IMR-90 (cell line): ENCODE measurements at regions not wholly inside any gene's neighbourhood (a gene's known extent, or its start where the extent isn't known, plus 50 kb on each side); places are given as distances from the start of the nearest gene placed in this dataset.

ENCODE experiments used
- ATAC-seq: fragments of 200-7000 bp; cut with Tn5 transposase; 2 replicates; pipeline ENCODE4 v1.9.1; 2020; ENCODE audit warnings: low read depth, mild to moderate bottlenecking, moderate library complexity
- BruUV-seq: library from RNA; stranded (reverse); fragments of 400-500 nt; replicated peaks from 2 replicates; lab custom pipeline; 2021; lab: Mats Ljungman, UMichigan
- CTCF ChIA-PET: fragments of 300-600 bp; formaldehyde crosslinking; extraction: SDS; loops from one replicate; lab custom pipeline; 2021; ENCODE audit warnings: antibody characterized with exemption; lab: Yijun Ruan, JAX
- POLR2A ChIA-PET: fragments of 300-600 bp; sonication (Branson Sonifier 250); formaldehyde crosslinking; loops from one replicate; lab custom pipeline; 2022; ENCODE audit warnings: antibody characterized with exemption; ENCODE audit not compliant: unreplicated experiment; lab: Charles Lee
- DNase-seq: peaks from one replicate; pipeline ENCODE4 v3.0.0; 2013
- H2AFZ ChIP-seq: replicated peaks from 2 replicates; pipeline ENCODE3; 2013; ENCODE audit warnings: low read length, mild to moderate bottlenecking; ENCODE audit not compliant: poor library complexity
- H2AK5ac ChIP-seq: 2 replicates; pipeline ENCODE4 v1.6.1; 2013; ENCODE audit warnings: low read depth, low read length, inconsistent platforms
- H2AK9ac ChIP-seq: replicated peaks from 2 replicates; pipeline ENCODE3; 2013; ENCODE audit warnings: mild to moderate bottlenecking, low read depth, low read length, moderate library complexity; ENCODE audit not compliant: poor library complexity
- H2BK120ac ChIP-seq: 2 replicates; pipeline ENCODE4 v1.6.1; 2013; ENCODE audit warnings: low read depth, low read length, inconsistent platforms
- H2BK15ac ChIP-seq: 3 replicates; pipeline ENCODE4 v1.6.1; 2013; ENCODE audit warnings: low read depth, low read length, inconsistent platforms
- H2BK20ac ChIP-seq: 2 replicates; pipeline ENCODE4 v1.6.1; 2013; ENCODE audit warnings: low read depth, mild to moderate bottlenecking, inconsistent platforms, low read length, moderate library complexity
- H2BK5ac ChIP-seq: 2 replicates; pipeline ENCODE4 v1.6.1; 2013; ENCODE audit warnings: mild to moderate bottlenecking, low read depth, low read length, inconsistent platforms; ENCODE audit not compliant: poor library complexity, severe bottlenecking
- H3K14ac ChIP-seq: replicated peaks from 2 replicates; pipeline ENCODE4 v1.6.1; 2013; ENCODE audit warnings: low read depth, low read length, inconsistent platforms
- H3K18ac ChIP-seq: 2 replicates; pipeline ENCODE4 v1.6.1; 2013; ENCODE audit warnings: low read depth, low read length, control low read depth
- H3K23ac ChIP-seq: 2 replicates; pipeline ENCODE4 v1.6.1; 2013; ENCODE audit warnings: low read depth, low read length, inconsistent platforms
- H3K27ac ChIP-seq: 2 replicates; pipeline ENCODE4 v1.5.1; 2013; ENCODE audit warnings: mild to moderate bottlenecking, control low read depth, low read length; ENCODE audit not compliant: insufficient read depth
- H3K27me3 ChIP-seq: 2 replicates; pipeline ENCODE4 v1.6.1; 2013; ENCODE audit warnings: low read length; ENCODE audit not compliant: control insufficient read depth, insufficient read depth
- H3K36me3 ChIP-seq: 2 replicates; pipeline ENCODE4 v1.6.1; 2013; ENCODE audit warnings: low read length, mixed read lengths; ENCODE audit not compliant: control insufficient read depth, insufficient read depth
- H3K4ac ChIP-seq: 2 replicates; pipeline ENCODE4 v1.6.1; 2013; ENCODE audit warnings: low read depth, low read length, inconsistent platforms
- H3K4me1 ChIP-seq: 2 replicates; pipeline ENCODE4 v1.6.1; 2013; ENCODE audit warnings: low read length, mixed read lengths; ENCODE audit not compliant: control insufficient read depth, insufficient read depth
- H3K4me2 ChIP-seq: 2 replicates; pipeline ENCODE4 v1.6.1; 2013; ENCODE audit warnings: low read depth, mild to moderate bottlenecking, control low read depth, low read length, moderate library complexity
- H3K4me3 ChIP-seq: 2 replicates; pipeline ENCODE4 v1.5.1; 2013; ENCODE audit warnings: low read depth, mild to moderate bottlenecking, control low read depth, low read length, moderate library complexity; ENCODE audit not compliant: insufficient read depth
- H3K56ac ChIP-seq: 2 replicates; pipeline ENCODE4 v1.6.1; 2013; ENCODE audit warnings: low read length, inconsistent platforms; ENCODE audit not compliant: insufficient read depth; ENCODE audit errors: extremely low read depth
- H3K79me1 ChIP-seq, 2 experiments: 2 replicates each; pipeline ENCODE4 v1.6.1; 2013; ENCODE audit warnings: low read length in 2 of 2, inconsistent platforms in 1 of 2, low read depth in 1 of 2
- H3K9ac ChIP-seq: 2 replicates; pipeline ENCODE4 v1.6.1; 2013; ENCODE audit warnings: low read depth, low read length, control low read depth
- H3K9me1 ChIP-seq: 2 replicates; pipeline ENCODE4 v1.6.1; 2013; ENCODE audit warnings: low read length, inconsistent platforms; ENCODE audit not compliant: insufficient read depth
- H3K9me3 ChIP-seq: 2 replicates; pipeline ENCODE4 v1.6.1; 2013; ENCODE audit warnings: low read length; ENCODE audit not compliant: control insufficient read depth, insufficient read depth
- H4K20me1 ChIP-seq: 2 replicates; pipeline ENCODE4 v1.6.1; 2013; ENCODE audit warnings: low read length, inconsistent platforms; ENCODE audit not compliant: insufficient read depth
- H4K5ac ChIP-seq: 2 replicates; pipeline ENCODE4 v1.6.1; 2013; ENCODE audit warnings: mild to moderate bottlenecking, low read depth, low read length, control low read depth
- H4K8ac ChIP-seq, 2 experiments: 2 replicates each; pipeline ENCODE4 v1.6.1; 2013; ENCODE audit warnings: low read depth in 2 of 2, low read length in 2 of 2, control low read depth in 1 of 2, inconsistent platforms in 1 of 2
- H4K91ac ChIP-seq: 2 replicates; pipeline ENCODE4 v1.6.1; 2013; ENCODE audit warnings: low read depth, low read length, inconsistent platforms; ENCODE audit not compliant: insufficient read depth
- BHLHE40 ChIP-seq: fragments of 150-350 bp; IDR thresholded peaks from 2 replicates; pipeline ENCODE4 v1.6.1; 2016; ENCODE audit warnings: mild to moderate bottlenecking, low read depth, low read length
- CEBPB ChIP-seq: IDR thresholded peaks from 2 replicates; pipeline ENCODE4 v1.6.1; 2012; ENCODE audit warnings: low read depth, low read length, improper control_type of control experiment
- CHD1 ChIP-seq: IDR thresholded peaks from 2 replicates; pipeline ENCODE4 v1.6.1; 2012; ENCODE audit warnings: low read depth, low read length, improper control_type of control experiment
- FOS ChIP-seq: fragments of 150-350 bp; IDR thresholded peaks from 2 replicates; pipeline ENCODE4 v1.6.1; 2016; ENCODE audit warnings: low read depth, low read length
- MAFK ChIP-seq: IDR thresholded peaks from 2 replicates; pipeline ENCODE4 v1.6.1; 2012; ENCODE audit warnings: low read depth, low read length, improper control_type of control experiment
- MAZ ChIP-seq: IDR thresholded peaks from 2 replicates; pipeline ENCODE4 v1.6.1; 2012; ENCODE audit warnings: low read depth, mild to moderate bottlenecking, low read length, improper control_type of control experiment, moderate library complexity, borderline replicate concordance
- MXI1 ChIP-seq: IDR thresholded peaks from 2 replicates; pipeline ENCODE4 v1.6.1; 2012; ENCODE audit warnings: low read depth, mild to moderate bottlenecking, low read length, moderate library complexity, borderline replicate concordance
- NFE2L2 ChIP-seq: fragments of 150-350 bp; IDR thresholded peaks from 2 replicates; pipeline ENCODE4 v1.6.1; 2016; ENCODE audit warnings: low read depth, mild to moderate bottlenecking, low read length
- POLR2A ChIP-seq: IDR thresholded peaks from 2 replicates; pipeline ENCODE4 v1.6.1; 2012; ENCODE audit warnings: mild to moderate bottlenecking, low read depth, low read length
- RAD21 ChIP-seq: IDR thresholded peaks from 2 replicates; pipeline ENCODE4 v1.6.1; 2012; ENCODE audit warnings: low read length, improper control_type of control experiment
- RCOR1 ChIP-seq: IDR thresholded peaks from 2 replicates; pipeline ENCODE4 v1.6.1; 2012; ENCODE audit warnings: mild to moderate bottlenecking, low read length, improper control_type of control experiment; ENCODE audit not compliant: insufficient replicate concordance
- RFX5 ChIP-seq: IDR thresholded peaks from 2 replicates; pipeline ENCODE4 v1.8.0; 2012; ENCODE audit warnings: low read depth, mild to moderate bottlenecking, low read length, moderate library complexity
- SMC3 ChIP-seq: fragments of 150-350 bp; IDR thresholded peaks from 2 replicates; pipeline ENCODE4 v1.6.1; 2016; ENCODE audit warnings: low read depth, mild to moderate bottlenecking, antibody characterized with exemption, low read length, moderate library complexity
- WGBS, 2 experiments: methylation state at CpG; one replicate each; pipeline versions ENCODE4 v1.1.5 to v1.1.7; 2013; ENCODE audit warnings: missing lambda C conversion rate in 2 of 2; ENCODE audit not compliant: insufficient read length in 1 of 2; ENCODE audit errors: extremely low coverage in 2 of 2; 5-methylcytosine and 5-hydroxymethylcytosine counted together
- dilution Hi-C: fragments of 300-500 bp; cut with HindIII; formaldehyde crosslinking; loops from one replicate; pipeline ENCODE4 v1.14.3; 2018; ENCODE audit warnings: low sequenced_read_pairs; ENCODE audit not compliant: unreplicated experiment
- in situ Hi-C: fragments of 300-500 bp; cut with MboI; formaldehyde crosslinking; loops from 3 replicates; pipeline ENCODE4 v1.14.3; 2019; ENCODE audit warnings: low sequenced_read_pairs, inconsistent platforms, mixed read lengths
- intact Hi-C: fragments of 100-400 bp; cut with micrococcal nuclease; formaldehyde crosslinking; loops from 2 replicates; pipeline ENCODE4 v1.10.0; 2022
- TF ChIP-seq, protein P1 (sequence below): conservative IDR thresholded peaks from 2 replicates; pipeline ENCODE4 v1.5.1; 2012; ENCODE audit warnings: mild to moderate bottlenecking, low read depth, low read length, improper control_type of control experiment
- TF ChIP-seq, protein P2 (sequence below): fragments of 150-350 bp; IDR thresholded peaks from 2 replicates; pipeline ENCODE4 v1.6.1; 2017; ENCODE audit warnings: mild to moderate bottlenecking, antibody characterized with exemption, low read length, low read depth
- TF ChIP-seq, protein P3 (sequence below): fragments of 150-350 bp; IDR thresholded peaks from 2 replicates; pipeline ENCODE4 v1.6.1; 2016; ENCODE audit warnings: low read depth, mild to moderate bottlenecking, low read length, moderate library complexity, borderline replicate concordance

DNA sequence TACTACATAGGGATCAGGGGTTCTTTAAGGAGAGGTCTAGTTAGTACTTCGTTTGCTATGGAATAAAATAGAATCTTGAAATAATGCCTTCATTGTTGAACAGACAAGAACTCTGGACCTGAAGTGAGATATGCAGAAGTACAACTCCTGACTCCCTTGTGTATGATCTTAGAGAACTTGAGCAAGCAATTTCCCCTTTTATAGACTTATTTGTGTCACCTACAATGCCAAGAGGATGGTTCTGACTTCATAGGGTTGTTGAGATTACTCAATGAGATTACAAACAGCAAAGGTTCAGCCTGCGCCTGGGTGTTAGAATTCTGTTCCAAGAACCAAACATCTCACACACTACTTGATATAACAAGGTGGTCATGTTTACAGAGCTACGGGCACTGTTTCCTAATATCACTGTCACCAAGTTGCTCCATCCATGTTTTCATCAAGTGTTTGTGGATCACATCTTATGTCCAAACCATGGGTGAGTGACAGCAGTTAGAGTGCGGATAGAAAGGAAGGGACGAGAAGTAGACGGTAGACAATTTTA, 76.7 kb upstream of the ADAMTS9 start:
- H3K36me3 ChIP-seq = no peaks in the 10 kb centered on the region
- H3K27me3 ChIP-seq = no peaks in the 10 kb centered on the region
- H2AK9ac ChIP-seq = no peak overlapping the region
- no peak overlapping the region for H3K4me3 ChIP-seq
- no peak overlapping the region for H3K27ac ChIP-seq
- in situ Hi-C loops (no loop called here), intact Hi-C loops (no loop called here), dilution Hi-C loops (no loop called here)
- H3K4me1 ChIP-seq = no peaks in the 10 kb centered on the region
- H4K5ac ChIP-seq = no peak overlapping the region
- no peak overlapping the region for H2BK20ac ChIP-seq
- no peak overlapping the region for H3K23ac ChIP-seq
- no peak for ATAC-seq
- no peak overlapping the region for H3K4ac ChIP-seq
- DNase-seq = no peak
- H2BK15ac ChIP-seq = no peak overlapping the region
- H2AK5ac ChIP-seq = no peak overlapping the region
- CTCF ChIA-PET = no interaction called here
- whole genome bisulfite sequencing, 2 experiments = no CpG with 5 or more reads among the region's 6 CpGs
- H3K18ac ChIP-seq = no peak overlapping the region
- BruUV-seq = no TSS peak
- no peak overlapping the region for H3K14ac ChIP-seq
- H2BK120ac ChIP-seq = no peak overlapping the region
- no peak overlapping the region for H2BK5ac ChIP-seq
- TF ChIP-seq RFX5 (no peak), RCOR1 (no peak), CHD1 (no peak), BHLHE40 (no peak), FOS (no peak), MXI1 (no peak), MAFK (no peak), CEBPB (no peak), MAZ (no peak), SMC3 (no peak), NFE2L2 (no peak), RAD21 (no peak), POLR2A (no peak)
- TF ChIP-seq, protein P1, sequence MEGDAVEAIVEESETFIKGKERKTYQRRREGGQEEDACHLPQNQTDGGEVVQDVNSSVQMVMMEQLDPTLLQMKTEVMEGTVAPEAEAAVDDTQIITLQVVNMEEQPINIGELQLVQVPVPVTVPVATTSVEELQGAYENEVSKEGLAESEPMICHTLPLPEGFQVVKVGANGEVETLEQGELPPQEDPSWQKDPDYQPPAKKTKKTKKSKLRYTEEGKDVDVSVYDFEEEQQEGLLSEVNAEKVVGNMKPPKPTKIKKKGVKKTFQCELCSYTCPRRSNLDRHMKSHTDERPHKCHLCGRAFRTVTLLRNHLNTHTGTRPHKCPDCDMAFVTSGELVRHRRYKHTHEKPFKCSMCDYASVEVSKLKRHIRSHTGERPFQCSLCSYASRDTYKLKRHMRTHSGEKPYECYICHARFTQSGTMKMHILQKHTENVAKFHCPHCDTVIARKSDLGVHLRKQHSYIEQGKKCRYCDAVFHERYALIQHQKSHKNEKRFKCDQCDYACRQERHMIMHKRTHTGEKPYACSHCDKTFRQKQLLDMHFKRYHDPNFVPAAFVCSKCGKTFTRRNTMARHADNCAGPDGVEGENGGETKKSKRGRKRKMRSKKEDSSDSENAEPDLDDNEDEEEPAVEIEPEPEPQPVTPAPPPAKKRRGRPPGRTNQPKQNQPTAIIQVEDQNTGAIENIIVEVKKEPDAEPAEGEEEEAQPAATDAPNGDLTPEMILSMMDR = no peak
- TF ChIP-seq, protein P2, sequence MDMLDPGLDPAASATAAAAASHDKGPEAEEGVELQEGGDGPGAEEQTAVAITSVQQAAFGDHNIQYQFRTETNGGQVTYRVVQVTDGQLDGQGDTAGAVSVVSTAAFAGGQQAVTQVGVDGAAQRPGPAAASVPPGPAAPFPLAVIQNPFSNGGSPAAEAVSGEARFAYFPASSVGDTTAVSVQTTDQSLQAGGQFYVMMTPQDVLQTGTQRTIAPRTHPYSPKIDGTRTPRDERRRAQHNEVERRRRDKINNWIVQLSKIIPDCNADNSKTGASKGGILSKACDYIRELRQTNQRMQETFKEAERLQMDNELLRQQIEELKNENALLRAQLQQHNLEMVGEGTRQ = no peak
- TF ChIP-seq, protein P3, sequence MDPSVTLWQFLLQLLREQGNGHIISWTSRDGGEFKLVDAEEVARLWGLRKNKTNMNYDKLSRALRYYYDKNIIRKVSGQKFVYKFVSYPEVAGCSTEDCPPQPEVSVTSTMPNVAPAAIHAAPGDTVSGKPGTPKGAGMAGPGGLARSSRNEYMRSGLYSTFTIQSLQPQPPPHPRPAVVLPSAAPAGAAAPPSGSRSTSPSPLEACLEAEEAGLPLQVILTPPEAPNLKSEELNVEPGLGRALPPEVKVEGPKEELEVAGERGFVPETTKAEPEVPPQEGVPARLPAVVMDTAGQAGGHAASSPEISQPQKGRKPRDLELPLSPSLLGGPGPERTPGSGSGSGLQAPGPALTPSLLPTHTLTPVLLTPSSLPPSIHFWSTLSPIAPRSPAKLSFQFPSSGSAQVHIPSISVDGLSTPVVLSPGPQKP = no peak
- POLR2A ChIA-PET = no interaction called here
- H3K4me2 ChIP-seq = no peak overlapping the region
- no peaks in the 10 kb centered on the region for H3K9me1 ChIP-seq
- no peak overlapping the region for H2AFZ ChIP-seq
- no peaks in the 10 kb centered on the region for H3K9me3 ChIP-seq
- H4K8ac ChIP-seq = no peak overlapping the region
- H3K79me1 ChIP-seq = no peaks in the 10 kb centered on the region
- H4K91ac ChIP-seq = no peak overlapping the region
- no peak overlapping the region for H3K56ac ChIP-seq
- H3K9ac ChIP-seq = no peak overlapping the region
- H4K20me1 ChIP-seq = no peaks in the 10 kb centered on the region
